GM12878 (cell line): ENCODE measurements at regions not wholly inside any gene's neighbourhood (a gene's known extent, or its start where the extent isn't known, plus 50 kb on each side); places are given as distances from the start of the nearest gene placed in this dataset.

Source experiments
- CTCF ChIP-seq, 3 experiments: IDR thresholded peaks in 2 of 3; conservative IDR thresholded peaks in 1 of 3; 2 replicates each; pipeline ENCODE4 v1.5.1; 2011; ENCODE audit warnings: low read depth in 3 of 3, low read length in 3 of 3, mild to moderate bottlenecking in 3 of 3, control low read depth in 2 of 3, moderate library complexity in 2 of 3, inconsistent platforms in 1 of 3, mixed read lengths in 1 of 3; ENCODE audit not compliant: control insufficient read depth in 2 of 3, insufficient read depth in 1 of 3; ENCODE audit errors: extremely low read depth in 1 of 3
- HDAC2 ChIP-seq: fragments of 200-600 bp; sonication (generic); IDR thresholded peaks from 2 replicates; pipeline ENCODE4 v1.6.1; 2017
- IRF4 ChIP-seq: IDR thresholded peaks from 2 replicates; pipeline ENCODE4 v1.6.1; 2011; ENCODE audit warnings: low read depth, low read length
- KDM1A ChIP-seq: fragments of 200-600 bp; sonication (generic); IDR thresholded peaks from 2 replicates; pipeline ENCODE4 v1.6.1; 2016; ENCODE audit warnings: borderline replicate concordance
- MYC ChIP-seq: IDR thresholded peaks from 2 replicates; pipeline ENCODE4 v1.6.1; 2011; ENCODE audit warnings: mild to moderate bottlenecking, low read length, moderate library complexity, inconsistent platforms; ENCODE audit not compliant: insufficient read depth, insufficient replicate concordance, insufficient read length, severe bottlenecking
- NBN ChIP-seq: fragments of 450-650 bp; IDR thresholded peaks from 2 replicates; pipeline ENCODE4 v1.6.1; 2016
- NRF1 ChIP-seq: conservative IDR thresholded peaks from 2 replicates; pipeline ENCODE4 v1.6.1; 2011; ENCODE audit warnings: mild to moderate bottlenecking, low read depth, low read length, improper control_type of control experiment
- POLR2AphosphoS5 ChIP-seq: IDR thresholded peaks from 2 replicates; pipeline ENCODE4 v1.6.1; 2011; ENCODE audit warnings: mild to moderate bottlenecking, low read length, inconsistent platforms
- RFX5 ChIP-seq: IDR thresholded peaks from 2 replicates; pipeline ENCODE4 v1.6.1; 2011; ENCODE audit warnings: low read depth, low read length, improper control_type of control experiment
- SMC3 ChIP-seq: IDR thresholded peaks from 2 replicates; pipeline ENCODE4 v1.6.1; 2011; ENCODE audit warnings: low read length, improper control_type of control experiment, borderline replicate concordance
- ZNF207 ChIP-seq: fragments of 450-650 bp; IDR thresholded peaks from 2 replicates; pipeline ENCODE4 v1.6.1; 2014; ENCODE audit warnings: antibody characterized with exemption, mild to moderate bottlenecking, borderline replicate concordance
- TF ChIP-seq, protein P1 (sequence below): fragments of 450-650 bp; IDR thresholded peaks from 2 replicates; pipeline ENCODE4 v1.6.1; 2017; ENCODE audit warnings: antibody characterized with exemption, mild to moderate bottlenecking, moderate library complexity

DNA sequence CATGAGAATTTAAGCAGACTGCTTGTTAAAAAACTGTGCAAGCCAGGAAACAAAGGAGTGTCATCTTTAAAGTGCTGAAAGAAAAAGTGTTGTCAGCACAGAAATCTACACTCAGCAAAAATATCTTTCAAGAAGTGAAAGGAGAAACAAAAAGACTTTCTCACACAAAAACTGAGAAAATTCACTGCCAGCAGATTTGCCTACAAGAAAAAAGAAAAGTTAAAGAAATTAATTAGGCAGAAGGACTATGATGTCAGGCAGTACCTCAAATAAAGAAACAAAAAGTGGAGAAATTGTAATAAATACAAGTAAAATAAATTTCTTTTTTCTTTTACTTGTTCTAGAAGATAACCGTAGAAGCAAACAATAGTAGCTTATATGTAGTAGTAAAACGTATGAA, 171.6 kb upstream of the CEP162 start:
- TF ChIP-seq, protein P1, sequence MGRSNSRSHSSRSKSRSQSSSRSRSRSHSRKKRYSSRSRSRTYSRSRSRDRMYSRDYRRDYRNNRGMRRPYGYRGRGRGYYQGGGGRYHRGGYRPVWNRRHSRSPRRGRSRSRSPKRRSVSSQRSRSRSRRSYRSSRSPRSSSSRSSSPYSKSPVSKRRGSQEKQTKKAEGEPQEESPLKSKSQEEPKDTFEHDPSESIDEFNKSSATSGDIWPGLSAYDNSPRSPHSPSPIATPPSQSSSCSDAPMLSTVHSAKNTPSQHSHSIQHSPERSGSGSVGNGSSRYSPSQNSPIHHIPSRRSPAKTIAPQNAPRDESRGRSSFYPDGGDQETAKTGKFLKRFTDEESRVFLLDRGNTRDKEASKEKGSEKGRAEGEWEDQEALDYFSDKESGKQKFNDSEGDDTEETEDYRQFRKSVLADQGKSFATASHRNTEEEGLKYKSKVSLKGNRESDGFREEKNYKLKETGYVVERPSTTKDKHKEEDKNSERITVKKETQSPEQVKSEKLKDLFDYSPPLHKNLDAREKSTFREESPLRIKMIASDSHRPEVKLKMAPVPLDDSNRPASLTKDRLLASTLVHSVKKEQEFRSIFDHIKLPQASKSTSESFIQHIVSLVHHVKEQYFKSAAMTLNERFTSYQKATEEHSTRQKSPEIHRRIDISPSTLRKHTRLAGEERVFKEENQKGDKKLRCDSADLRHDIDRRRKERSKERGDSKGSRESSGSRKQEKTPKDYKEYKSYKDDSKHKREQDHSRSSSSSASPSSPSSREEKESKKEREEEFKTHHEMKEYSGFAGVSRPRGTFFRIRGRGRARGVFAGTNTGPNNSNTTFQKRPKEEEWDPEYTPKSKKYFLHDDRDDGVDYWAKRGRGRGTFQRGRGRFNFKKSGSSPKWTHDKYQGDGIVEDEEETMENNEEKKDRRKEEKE, result no peak
- TF ChIP-seq HDAC2 (no peak), POLR2AphosphoS5 (no peak), CTCF (IDR thresholded peaks at IDR 0.05 in 2 of 3, conservative IDR thresholded peaks at IDR 0.05 in 1 of 3; ENCODE audit: control insufficient read depth in 2 of 3, extremely low read depth in 1 of 3, insufficient read depth in 1 of 3, low read depth in 3 of 3, low read length in 3 of 3) (no peak), SMC3 (no peak), NRF1 (no peak), IRF4 (no peak), ZNF207 (no peak), KDM1A (no peak), RFX5 (no peak), MYC (no peak), NBN (no peak)
